ENCODE measurements at regions not wholly inside any gene's neighbourhood (a gene's known extent, or its start where the extent isn't known, plus 50 kb on each side); places are given as distances from the start of the nearest gene placed in this dataset.
"Not testable (repeated sequence)": the region's sequence is repeated elsewhere in the genome, so short reads cannot be mapped to it uniquely, and the experiment has no call there.

DNA sequence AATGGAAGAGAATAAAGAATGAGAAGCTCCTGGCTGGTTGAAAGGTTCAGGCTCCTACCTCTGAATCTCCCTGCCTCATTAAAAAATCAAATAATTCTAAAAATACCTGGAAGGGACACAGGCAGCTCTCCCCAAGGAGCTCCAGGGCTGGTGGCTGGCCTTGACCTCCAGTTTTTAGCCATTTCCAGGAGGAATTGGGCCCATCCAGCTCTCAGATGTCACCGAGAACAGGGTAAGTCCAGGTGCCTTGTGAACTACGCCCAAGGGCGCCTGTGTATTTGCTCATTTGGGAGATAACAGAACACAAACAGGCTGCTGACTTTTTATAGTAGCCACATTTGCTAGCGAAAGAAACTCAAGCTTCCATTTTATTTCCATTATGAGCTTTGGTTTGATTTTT is 321.0 kb upstream of the C1orf174 start:
- DNase-seq (ENCODE audit: low read depth), result no peak

DNA sequence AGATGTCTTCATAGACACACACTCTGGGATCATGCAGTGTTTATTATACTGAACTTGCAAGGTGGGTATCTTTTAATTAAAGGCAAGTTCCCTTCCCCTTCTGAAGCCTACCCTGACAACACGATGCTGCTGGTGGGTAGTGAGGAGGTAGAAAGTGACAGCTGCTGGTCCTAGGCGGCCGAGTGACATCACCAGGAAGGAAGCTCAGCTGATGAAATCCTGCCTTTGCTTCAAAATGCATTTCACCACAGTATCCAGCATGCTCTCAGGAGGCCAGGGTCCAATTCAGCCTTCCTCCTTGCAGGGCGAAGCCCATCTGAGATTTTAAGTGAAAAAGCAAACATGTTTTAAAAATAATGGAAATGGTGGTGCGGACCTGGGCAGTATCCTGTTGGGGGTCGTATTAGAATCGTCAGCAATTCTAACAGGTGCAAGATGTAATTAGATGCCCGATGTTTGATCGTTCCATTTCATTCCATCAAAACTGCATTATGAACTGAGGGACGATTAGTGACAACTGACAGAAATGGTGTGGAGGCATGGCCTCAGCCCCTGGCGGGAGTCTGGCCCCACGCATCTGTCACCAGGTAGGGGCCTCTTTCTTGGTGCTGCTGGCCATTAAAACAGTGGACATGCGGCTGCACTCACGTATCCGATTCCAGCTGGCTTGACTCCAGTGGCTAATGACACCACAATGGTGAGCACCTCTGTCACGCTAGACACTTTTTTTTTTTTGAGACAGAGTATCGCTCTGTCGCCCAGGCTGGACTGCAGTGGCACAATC is 324.8 kb upstream of the C1orf174 start:
- DNase-seq (ENCODE audit: low read depth), result no peak

DNA sequence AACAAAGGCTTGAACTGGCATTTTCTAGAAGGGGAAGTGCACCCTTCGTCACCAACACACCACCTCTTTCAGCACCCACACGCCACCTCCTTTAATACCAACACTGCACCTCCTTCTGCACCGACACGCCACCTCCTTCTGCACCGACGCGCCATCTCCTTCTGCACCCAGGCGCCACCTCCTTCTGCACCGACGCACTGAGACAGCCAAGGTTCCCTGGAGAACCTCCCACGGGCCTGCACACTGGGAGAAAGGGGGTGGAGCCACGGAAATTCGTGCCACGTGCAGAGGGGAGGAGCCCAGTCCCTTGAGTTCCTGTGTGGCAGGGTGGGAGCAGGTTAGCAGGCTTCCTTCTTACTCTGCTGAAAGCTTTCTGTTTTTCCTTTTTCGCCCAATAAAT is 327.9 kb upstream of the C1orf174 start:
- no peak for DNase-seq (ENCODE audit: low read depth)

DNA sequence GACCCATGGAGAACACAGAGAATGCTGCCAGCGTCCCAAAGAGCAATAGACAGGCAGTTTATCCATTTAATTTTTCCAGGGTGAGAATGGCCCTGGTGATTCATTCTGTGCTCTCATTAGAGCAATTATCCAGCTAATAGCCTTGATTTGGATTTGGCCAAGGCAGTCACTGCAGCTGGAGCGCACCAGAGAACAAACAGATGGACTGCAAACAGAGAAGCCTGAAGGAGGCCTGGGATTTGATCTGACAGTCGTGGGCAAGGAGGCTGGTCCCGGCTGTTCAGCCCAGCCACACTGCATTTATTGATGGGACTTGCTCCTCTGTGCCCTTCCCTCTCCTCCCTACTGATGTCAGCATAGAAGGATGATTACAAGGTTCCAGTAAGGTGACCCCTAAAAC is 353.9 kb upstream of the C1orf174 start:
- no peak for DNase-seq (ENCODE audit: low read depth)

DNA sequence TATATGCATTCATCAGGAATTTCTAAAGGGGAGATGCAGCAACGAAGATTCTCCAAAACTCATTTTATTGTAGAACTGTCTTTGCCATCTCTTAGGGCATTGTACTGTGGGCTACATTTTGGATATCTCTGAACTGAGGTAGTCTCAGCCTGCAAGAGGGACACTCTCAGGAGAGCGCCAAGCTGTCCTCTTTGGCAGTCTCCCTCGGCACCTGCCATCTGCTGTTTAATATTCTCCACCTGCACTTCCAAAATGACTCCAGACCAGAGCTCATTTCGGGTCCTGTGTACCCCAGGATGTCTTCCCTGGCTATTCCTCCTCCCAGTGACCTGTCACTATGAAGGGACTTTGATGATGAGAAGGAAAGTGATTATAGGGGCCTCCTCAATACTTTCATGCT is 356.3 kb upstream of the C1orf174 start:
- DNase-seq (ENCODE audit: low read depth), result no peak

DNA sequence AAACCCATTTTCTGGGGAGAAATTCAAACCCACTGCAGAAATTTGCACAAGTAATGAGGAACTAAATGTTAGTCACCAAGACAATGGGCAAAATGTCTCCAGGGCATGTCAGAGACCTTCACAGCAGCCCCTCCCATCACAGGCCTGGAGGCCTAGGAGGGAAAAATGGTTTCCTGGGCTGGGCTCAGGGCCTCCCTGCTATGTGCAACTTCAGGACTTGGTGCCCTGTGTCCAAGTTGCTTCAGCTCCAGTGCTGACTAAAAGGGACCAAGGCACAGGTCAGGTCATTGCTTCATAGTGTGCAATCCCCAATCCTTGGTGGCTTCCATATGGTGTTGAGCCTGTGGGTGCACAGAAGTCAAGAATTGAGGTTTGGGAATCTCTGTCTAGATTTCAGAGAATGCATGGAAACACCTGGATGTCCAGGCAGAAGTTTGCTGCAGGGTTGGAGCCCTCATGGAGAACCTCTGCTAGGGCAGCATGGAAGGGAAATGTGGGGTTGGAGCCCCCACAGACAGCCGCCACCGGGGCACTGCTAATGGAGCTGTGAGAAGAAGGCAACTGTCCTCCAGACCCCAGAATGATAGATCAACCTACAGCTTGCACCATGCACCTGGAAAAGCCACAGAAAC is 358.2 kb upstream of the C1orf174 start:
- not testable (repeated sequence) for DNase-seq (ENCODE audit: low read depth)

DNA sequence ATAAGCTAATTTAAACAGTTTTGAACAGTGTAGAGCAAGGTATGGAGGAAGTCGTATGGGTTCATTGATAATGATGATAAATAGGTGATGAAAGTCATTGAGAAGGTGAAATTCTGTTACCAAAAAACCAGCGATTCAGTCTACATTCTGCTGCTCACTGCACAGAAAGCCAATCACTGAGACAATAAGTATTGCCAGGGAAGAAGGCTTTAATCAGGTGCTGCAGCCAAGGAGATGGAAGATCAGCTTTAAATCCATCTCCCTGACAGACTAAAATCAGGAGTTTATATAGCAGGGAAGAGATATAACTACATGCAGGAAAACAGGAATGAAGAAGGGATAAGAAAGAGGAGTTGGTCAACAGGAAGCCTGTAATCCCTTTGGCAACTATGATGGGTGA is 361.3 kb upstream of the C1orf174 start:
- DNase-seq (ENCODE audit: low read depth), result no peak

DNA sequence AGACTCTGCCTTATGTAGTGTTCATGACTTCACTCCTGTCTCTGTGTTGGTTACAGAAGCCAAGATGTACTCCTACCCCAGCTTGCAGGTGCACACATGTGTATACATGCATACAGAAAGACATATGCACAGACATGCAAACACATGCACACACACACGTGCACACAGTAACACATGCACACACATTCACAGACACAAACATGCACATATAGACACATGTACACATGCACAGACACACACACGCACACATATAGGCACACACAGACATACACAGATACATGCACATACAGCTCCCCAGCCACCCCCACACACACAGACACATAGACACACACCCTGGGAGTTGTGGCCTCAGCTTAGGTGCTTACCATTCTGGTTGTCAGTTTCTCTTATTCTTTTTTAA is 362.6 kb upstream of the C1orf174 start:
- DNase-seq (ENCODE audit: low read depth), result no peak

DNA sequence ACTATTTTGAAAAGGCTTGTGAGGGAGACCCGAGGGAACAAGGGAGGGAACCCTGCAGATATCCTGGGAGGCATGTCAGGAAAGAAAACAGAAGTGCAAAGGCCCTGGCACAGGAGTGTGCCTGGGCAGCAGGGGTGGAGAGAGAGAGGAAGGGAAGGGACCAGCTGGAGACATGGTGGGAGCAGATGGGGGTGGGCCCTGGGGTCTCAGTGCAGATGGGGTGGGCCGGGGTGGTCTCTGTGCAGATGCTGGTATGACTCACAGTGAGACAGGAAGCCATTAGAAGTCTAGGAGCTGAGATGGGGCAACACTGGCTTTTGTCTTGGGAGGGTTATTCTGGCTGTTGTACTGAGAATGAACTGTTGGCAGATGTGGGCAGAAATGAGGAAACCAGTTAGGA is 363.6 kb upstream of the C1orf174 start:
- DNase-seq (ENCODE audit: low read depth), result no peak

DNA sequence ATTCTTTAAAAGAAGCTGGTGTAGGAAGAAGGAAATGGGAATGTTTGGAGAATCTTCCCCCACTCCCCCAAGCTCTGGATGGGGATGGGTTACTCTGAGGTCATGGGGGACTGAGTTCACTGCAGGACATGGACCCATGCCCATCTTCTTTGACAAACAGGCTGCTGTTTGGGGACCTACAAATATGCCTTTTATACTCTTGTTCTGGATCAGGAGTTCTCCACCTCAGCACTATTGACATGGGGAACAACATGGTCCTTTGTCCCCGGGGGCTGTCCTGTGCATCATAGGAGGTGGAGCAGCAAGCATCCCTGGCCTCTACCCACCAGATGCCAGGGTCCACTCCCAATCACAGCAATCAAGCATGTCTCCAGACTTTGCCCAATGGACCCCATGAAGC is 365.8 kb upstream of the C1orf174 start:
- DNase-seq (ENCODE audit: low read depth), result no peak

DNA sequence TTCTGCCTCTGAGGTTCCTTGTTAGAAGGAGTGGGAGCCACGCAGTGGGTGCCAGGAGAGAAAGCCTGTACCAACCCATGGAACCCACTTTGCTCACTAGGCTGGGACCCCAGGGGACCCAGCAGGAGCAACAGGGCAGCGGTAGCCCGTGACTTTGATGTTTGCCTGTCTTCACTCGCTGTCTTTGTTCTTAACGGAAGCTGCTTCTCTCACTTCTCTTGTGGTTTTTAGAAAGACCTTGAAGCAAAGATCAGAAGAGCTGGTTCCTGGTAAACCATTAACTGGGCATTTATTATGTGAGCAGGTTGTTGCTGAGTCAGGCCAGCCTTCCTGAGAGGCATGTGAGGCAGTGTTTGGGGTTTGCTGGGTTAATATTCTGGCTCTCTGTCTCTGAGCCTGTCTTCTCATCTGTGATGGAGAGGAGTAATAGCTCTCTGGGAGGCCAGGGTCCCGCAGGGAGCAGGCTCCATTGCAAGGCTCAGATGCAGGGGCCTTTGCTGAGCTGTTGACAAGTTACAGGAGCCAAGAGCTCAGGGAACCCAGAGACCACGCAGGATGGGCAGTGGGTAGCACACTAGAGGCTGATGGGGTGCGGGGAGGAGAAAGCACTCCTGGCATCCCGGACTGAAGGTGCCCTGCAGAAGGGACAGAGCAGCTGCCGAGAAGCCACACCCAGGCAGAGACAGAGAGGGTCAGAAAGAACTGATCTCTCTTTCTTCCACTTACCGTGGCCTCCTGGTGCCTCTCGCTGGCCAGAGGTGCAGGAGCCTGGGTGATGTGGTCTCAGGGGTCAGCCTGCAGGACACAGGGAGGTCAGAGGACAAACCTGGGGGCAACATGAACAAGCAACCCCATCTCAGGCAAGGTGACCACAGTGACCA is 367.5 kb upstream of the C1orf174 start:
- DNase-seq (ENCODE audit: low read depth), result no peak

DNA sequence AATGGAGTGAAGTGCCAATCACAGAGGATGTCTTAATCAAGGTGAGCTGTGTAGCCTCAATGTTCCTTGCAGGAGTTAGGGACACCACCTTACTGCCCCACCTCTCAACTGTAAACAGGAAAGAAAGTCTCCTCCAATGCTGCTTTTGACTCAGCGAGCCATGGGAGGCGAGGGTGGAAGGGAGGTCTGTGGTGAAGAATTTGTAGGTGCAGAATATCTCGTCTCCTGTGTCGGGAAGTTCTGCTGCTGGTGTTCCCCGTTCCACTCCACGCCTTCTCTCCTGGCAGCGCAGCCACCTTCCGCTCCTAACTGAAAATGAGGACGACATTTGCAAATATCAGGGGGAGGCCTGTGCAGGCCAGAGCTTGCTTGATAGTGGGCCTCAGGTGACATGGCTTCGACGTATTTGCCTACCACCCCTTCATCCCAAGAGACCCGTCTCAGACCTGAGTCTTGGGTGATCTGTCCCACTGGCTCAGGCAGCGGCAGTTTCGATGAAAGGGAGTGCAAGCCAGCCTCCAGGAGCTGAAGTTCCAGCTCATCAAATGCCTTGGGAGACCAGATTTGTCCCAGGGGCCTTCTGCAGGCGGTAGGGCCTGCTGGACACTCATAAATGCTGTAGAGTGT is 368.3 kb upstream of the C1orf174 start:
- DNase-seq (ENCODE audit: low read depth), result no peak

DNA sequence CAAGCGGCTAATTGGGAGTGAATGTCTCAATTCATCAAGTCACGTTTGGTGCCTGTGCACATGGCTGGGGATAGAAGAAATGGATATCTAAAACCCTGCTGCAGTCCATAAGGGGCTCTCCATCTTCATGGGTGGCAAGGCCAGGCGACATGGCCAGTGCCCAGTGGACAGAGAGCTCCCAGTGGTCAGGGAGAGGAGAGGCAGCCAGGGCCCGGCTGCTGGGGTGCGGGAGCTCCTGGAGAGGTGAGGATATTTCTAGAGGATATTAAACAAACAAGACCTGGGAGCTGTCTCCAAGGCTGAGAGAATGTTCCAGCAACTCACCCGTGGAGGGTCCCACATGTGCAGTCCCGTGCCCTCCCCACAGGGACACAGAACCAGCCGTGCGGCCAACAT is 368.8 kb upstream of the C1orf174 start:
- DNase-seq (ENCODE audit: low read depth), result no peak

DNA sequence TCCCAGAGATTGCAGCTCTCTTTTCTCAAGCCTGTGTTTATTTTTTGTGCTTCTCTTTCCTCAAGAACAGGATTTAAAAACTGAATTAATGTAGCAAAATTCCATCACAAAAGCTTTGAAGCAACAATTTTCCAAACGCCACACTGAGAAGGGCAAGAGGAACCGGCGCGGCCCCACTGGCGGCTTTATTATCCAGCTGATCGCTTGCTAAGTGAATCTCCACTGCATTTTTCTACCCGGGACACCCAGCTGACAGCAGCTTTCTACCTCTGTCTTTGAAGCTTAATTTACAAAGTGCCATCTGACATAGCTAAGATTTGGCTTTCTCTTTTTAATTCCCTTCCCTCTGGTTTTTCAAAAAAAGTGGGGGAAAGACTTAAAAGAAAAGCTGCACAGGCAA is 369.3 kb upstream of the C1orf174 start:
- DNase-seq (ENCODE audit: low read depth), result no peak

DNA sequence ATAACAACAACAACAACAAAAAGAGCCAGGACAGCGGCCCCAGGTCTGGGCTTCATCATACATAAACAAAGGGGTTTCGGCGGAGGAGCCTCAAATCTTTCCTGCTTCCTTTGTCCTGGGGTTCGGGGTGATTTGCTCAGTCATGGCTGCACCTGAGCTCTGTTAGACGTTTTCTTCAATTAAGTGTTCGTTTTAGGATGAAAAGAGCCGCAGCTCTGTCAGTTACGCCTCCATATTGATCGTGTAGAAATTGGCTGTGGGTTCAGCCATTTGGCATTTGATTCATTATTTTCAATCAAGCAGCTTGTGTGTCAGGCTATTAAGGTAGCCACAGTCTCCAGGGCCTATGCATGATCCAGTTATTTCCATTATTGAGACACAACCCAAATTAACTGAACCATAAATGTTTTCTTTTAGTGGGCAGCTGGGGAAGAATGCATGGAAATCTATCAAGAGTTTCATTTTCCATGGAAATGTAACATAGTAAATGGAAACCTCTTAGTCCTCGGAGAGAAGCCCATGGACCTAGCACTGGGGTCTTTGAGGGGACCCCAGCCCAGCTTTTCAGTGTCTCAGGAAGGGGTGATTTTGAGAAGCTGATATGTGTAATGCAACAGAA is 370.0 kb upstream of the C1orf174 start:
- DNase-seq (ENCODE audit: low read depth), result no peak

DNA sequence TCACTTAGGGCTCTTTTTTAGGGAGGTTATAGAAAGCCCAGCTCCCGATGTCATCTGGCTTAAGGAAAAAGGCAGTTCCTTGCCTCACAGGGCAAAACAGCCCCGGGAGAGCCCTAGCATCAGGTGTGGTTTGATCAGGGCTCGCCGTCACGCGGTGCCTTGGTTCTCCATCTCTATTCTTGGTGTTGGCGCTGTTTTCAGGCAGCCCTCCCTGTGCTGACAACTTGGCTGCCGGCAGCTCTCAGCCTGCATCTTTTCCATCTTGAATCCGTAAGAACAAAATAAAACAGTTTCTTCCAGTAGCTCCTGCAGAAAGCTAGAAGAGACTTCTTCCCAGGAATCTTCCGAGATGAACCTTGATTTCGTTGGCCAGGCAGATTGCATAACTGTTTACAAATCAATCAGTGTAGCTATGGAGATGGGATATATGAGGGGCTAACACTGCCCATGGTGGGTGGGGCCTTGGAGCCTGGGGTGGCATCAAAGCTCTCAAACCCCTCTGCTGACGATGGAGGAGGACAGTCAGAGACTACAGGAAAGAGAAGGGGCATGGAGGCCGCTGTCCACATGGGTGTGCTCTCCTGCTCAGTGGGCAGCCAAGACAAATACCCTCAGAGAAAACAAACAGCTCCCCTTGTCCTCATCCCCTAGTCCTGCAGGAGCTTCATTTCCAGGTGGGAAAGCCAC is 370.7 kb upstream of the C1orf174 start:
- no peak for DNase-seq (ENCODE audit: low read depth)

DNA sequence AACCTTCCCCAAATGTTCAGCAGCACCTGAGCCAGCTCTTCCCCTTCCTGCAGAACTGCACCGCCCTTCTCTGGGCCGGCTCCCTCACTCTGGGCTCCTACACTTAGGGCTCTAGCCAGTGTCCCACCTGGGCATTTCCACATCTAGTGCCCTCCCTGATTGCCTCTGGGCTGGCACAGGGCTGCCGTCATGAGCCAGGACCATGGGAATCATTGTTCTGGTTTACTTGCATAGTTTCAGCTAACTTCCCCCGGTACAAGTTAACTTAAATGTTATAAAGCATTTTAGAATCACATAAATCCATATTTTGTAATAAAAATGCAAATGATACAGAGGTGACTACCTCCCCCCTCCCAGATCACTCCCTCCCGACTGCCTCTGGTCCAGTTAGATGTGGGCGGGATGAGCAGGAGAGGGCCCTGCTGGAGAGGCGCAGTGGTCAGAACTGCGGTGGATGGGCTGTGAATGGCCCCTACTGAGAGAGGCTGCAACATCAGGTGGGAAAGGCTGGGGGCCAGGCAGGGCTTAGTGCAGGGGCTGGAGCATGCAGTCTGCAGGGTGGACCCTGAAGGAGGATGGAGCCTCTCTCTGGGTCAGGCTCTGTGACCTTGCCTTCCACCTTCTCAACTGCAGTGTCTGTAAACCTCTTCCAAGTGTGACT is 371.4 kb upstream of the C1orf174 start:
- no peak for DNase-seq (ENCODE audit: low read depth)

DNA sequence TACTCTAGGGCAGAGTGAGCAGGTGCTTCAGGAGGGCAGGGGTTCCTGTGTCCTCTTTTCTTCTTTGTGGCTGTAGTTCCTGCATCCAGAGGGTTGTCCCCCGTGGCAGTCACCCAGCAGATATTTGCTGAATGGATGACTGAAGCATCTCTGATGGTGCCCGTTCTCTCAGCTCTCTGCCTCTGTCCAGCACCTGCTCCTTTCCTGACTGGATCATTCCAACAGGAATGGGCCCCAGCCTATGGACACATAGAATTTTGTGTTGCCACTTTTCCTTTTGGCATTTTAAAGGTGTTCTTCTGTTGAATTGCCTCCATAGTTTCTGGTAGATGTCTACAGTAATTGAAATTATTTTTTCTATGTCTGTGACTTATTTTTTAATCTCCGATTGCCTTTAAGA is 372.5 kb upstream of the C1orf174 start:
- DNase-seq (ENCODE audit: low read depth), result no peak

DNA sequence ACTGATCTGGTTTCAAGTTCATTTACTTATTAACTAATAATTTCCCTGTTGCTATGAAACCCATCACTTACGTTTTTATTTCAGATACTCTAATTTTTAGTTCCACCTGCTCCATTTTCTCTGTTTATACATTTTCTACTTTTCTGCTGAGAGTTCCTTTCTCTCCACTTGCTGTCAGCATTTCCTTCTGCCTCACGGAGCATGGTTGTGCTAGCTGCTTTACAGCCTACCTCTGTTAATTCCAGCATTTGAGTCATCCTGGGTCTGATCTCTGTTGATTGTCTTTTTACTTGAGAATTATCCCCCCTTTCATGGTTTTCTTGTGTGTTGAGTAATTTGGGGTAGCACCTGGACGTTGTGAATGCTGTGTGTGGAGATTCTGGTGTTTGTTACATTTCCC is 373.2 kb upstream of the C1orf174 start:
- no peak for DNase-seq (ENCODE audit: low read depth)

DNA sequence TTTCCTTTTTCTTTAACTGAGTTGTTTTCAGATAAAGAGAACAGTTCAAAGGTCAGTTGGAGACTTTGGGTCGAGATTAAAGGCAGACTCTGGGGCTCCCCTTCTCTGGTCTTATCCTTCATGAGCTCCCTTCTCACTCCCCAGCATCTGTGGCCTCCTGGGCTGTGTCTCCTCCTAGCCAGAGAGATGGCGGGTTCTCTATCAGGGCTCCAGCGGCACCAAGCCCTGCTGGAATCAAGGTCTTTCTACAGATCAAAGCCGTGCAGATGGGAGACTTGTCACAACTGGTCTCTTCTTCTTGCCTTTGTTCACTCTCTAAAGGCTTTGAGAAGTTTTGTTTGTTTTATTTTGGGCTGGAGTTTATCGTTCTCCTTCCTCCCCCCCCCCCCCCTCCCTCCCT is 373.7 kb upstream of the C1orf174 start:
- no peak for DNase-seq (ENCODE audit: low read depth)

DNA sequence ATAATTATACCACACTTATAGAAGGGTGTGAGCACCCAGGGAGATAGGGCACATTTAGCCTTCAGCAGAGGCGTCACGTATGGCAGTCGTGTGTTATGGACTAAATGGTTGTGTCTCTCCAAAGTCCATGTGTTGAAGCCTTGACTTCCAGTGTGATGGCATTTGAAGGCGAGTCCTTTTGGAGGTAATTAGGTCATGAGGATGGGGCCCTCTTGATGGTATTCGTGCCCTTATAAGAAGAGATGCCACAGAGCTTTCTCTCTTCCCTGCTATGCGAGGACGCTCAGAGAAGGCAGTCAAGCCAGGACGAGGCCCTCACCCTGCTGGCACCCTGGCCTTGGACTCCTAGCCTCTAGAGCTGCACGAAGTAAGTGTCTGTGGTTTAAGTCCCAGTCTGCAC is 375.0 kb upstream of the C1orf174 start:
- DNase-seq (ENCODE audit: low read depth), result no peak

Data from stimulated activated CD4-positive, alpha-beta T cell treated with anti-CD3 and anti-CD28 coated beads, Interleukin-2, amount 100 ng/mL, for 4 hours (primary cell).